GM19023 (cell line): ENCODE measurements at regions not wholly inside any gene's neighbourhood (a gene's known extent, or its start where the extent isn't known, plus 50 kb on each side); places are given as distances from the start of the nearest gene placed in this dataset.
A peak's percentile ranks its signal among the peaks of the same experiment; 100 is the strongest.
"Not testable (repeated sequence)": the region's sequence is repeated elsewhere in the genome, so short reads cannot be mapped to it uniquely, and the experiment has no call there.

Experiments
- ATAC-seq: cut with Tn5 transposase; IDR thresholded peaks from one replicate; pipeline ENCODE4 v1.9.1; 2021; ENCODE audit warnings: mild to moderate bottlenecking, moderate library complexity; ENCODE audit not compliant: unreplicated experiment

- no peak for ATAC-seq
Measured at GRCh38 chr6:126199466-126199865, 140.4 kb upstream of the CENPW start.

GRCh38 chr6:126202707-126203106 is 137.2 kb upstream of the CENPW start:
- no peak for ATAC-seq

GRCh38 chr6:126204126-126204525 is 135.8 kb upstream of the CENPW start:
- no peak for ATAC-seq

- ATAC-seq: no peak
Measured at GRCh38 chr6:126204598-126204997, 135.3 kb upstream of the CENPW start.

GRCh38 chr6:126206504-126207246 is 133.2 kb upstream of the CENPW start:
- no peak for ATAC-seq

- ATAC-seq: no peak
Measured at GRCh38 chr6:126210398-126211075, 129.4 kb upstream of the CENPW start.

GRCh38 chr6:126217497-126217896 is 122.4 kb upstream of the CENPW start:
- ATAC-seq: no peak

- not testable (repeated sequence) for ATAC-seq
Measured at GRCh38 chr6:126220901-126221300, 119.0 kb upstream of the CENPW start.

- no peak for ATAC-seq
Measured at GRCh38 chr6:126227833-126228702, 111.8 kb upstream of the CENPW start.

- no peak for ATAC-seq
Measured at GRCh38 chr6:126232671-126233070, 107.2 kb upstream of the CENPW start.

- ATAC-seq: no peak
Measured at GRCh38 chr6:126233192-126233591, 106.7 kb upstream of the CENPW start.

- no peak for ATAC-seq
Measured at GRCh38 chr6:126235363-126235762, 104.6 kb upstream of the CENPW start.

GRCh38 chr6:126245077-126245476 is 94.8 kb upstream of the CENPW start:
- no peak for ATAC-seq

- ATAC-seq: no peak
Measured at GRCh38 chr6:126252154-126252553, 87.8 kb upstream of the CENPW start.

GRCh38 chr6:126253431-126253830 is 86.5 kb upstream of the CENPW start:
- no peak for ATAC-seq

GRCh38 chr6:126258150-126258549 is 81.8 kb upstream of the CENPW start:
- no peak for ATAC-seq

GRCh38 chr6:126261792-126262421 is 78.0 kb upstream of the CENPW start:
- no peak for ATAC-seq

GRCh38 chr6:126264265-126264664 is 75.7 kb upstream of the CENPW start:
- ATAC-seq: no peak

GRCh38 chr6:126266664-126267063 is 73.3 kb upstream of the CENPW start:
- no peak for ATAC-seq

GRCh38 chr6:126267626-126268025 is 72.3 kb upstream of the CENPW start:
- ATAC-seq: peak; percentile 5

- ATAC-seq: peak; percentile 98
Measured at GRCh38 chr6:126268092-126268491, 71.8 kb upstream of the CENPW start.
